GM19023 (cell line): ENCODE measurements at regions not wholly inside any gene's neighbourhood (a gene's known extent, or its start where the extent isn't known, plus 50 kb on each side); places are given as distances from the start of the nearest gene placed in this dataset.
"Not testable (repeated sequence)": the region's sequence is repeated elsewhere in the genome, so short reads cannot be mapped to it uniquely, and the experiment has no call there.

Source experiments
- ATAC-seq: cut with Tn5 transposase; IDR thresholded peaks from one replicate; pipeline ENCODE4 v1.9.1; 2021; ENCODE audit warnings: mild to moderate bottlenecking, moderate library complexity; ENCODE audit not compliant: unreplicated experiment

DNA sequence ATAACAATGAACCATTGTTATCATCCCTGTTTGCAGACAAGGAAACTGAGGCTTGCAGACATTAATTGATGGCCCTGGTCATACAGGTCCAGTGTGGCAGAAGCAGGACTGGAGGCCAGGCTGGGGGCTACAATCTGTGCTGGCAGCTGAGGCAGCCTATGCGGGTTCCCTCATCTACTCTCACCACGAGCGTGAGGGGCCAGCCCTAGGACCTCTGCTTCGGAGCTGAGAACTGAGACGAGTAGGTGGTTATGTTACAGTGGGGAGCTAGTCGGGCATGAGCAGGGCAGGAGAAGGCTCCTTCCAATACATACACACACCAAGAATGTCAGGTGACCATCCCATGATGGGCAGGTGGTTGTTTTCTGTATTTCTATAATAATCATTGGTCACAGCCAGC, 82.2 kb upstream of the ASB18 start:
- no peak for ATAC-seq

DNA sequence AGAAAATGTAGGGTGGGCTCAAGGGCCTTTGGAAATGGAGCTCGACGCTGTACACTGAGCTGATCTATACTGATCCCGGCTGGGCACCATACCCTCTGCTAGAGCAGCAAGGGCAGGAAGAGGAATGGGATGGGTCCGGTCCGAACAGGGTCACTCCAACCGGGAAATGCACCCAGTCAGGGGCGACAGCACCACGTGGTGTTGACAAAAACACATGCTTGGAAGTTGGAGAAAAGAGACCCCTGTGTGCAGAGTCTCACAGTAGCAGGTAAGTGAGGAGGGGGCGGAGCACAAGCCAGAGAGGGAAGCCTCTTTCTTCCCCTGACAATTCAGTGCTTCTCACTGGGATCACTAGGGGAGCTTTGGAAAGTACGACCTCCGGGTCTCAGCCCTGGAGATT, 84.1 kb upstream of the ASB18 start:
- no peak for ATAC-seq

DNA sequence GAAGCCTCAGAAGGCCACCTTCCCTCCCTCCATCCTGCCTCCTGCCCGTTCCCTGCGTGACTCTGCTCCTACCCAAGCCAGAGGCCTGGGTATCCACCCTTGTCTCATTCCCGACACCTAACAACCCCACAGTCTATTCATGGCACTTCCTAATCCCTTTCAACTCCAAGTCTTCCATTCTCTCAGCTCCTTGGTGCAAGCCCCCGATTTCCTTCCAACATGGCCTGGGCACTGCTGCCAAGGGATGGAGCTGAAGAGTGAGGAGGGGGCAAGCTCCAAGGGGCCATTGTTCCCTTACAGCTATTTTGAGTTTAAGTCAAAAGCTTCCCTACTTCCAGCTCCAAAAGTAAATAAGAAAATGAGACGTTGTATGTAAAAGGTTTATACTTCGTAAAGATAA, 84.8 kb upstream of the ASB18 start:
- no peak for ATAC-seq

DNA sequence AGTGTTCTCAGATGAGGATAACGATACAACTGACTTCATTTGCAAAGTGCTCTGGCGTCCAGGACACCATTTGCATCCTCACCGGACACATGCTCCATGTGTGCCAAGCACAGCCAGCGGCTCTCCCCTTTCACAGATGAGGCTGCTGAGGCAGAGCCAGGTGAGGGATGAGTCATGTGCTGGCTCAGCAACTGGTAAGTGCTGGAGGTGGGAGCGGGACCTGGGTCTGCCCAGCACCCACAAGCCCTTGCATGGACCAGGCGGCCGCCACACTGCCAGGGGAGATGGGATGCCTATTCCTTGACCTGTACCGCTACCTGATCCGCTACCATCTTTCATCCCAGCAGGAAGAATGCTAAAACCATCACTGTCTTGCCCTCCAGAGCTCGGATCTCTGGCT, 86.2 kb upstream of the ASB18 start:
- ATAC-seq, result no peak

DNA sequence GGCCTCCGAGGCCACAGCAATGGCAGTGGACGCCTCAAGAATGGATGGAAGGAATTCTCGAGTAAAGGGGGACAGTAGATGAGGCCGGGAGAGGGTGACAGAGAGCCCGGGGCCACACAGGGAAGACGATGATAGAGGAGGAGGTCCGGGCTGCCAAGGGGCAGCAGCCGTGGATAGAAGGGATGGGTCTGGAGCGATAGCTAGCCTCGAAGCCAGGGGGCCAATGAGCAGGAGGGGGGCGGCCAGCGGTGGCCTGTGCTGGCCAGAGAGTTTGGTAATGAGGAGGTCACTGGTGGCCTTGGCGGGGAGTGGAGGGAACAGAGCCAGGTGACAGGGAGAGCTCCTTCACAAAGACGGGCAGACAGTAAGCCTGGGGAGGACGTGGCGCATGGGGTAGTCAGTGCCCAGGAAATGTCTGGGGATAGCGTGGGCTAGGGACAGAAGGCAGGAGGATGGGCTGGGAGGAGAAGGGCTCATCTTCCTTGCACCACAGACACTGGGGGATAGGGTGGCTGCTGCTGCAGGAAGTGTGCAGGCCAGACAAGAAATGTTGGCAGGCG, 87.8 kb upstream of the ASB18 start:
- no peak for ATAC-seq

DNA sequence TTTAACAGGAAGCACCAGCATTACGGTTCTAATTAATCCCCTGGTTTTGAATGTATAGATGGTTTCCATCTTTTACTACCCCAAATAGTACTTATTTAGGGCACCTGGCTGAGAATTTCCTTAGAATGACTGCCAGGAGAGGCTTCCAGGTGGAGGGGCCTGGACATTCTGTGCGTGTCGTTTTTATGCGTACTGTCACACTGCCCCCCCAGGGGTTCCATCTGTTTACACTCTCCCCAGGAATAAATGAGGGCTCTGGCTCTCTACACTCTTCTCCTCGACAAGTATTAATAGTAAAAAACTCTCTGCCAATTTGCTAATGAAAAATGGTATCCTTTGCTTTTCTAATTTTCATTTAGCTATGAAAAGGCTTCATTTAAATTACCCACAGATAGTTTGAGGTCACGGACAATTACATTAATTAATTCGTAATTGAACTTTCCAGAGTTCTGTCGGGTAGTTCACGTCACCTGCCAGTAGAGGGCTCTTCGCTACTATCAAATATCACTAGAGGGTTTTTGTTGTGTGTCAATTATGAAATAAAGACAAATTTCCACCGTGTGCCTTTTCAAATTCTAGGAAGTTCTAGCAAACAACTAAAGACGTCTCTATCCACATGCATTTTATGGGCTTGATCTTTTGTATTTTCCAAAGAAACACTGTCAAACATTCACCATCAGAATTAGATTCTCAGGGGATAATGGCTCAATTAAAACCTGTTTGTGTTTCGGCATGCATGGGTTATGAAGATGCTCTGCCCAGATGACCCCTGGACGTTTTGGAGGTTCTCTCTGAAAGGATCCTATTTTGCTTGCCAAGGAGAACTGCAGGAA, 88.8 kb upstream of the ASB18 start:
- no peak for ATAC-seq

DNA sequence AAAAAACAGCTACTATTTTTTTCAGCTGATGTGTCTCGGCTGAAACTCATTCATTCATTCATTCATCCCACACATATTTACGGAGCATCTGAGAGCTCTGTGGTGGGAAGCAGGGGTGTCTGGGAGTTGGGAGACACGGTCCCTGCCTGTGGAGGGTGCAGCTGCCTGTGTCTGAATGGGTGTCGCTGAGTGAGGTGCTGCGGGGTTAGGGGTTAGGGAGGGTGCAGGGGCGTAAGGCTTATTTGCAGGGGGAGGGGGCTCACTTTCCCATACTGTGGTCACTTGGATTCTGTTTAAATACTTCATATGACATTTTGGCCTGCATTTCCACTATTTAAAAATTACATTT, 89.4 kb upstream of the ASB18 start:
- ATAC-seq, result no peak

DNA sequence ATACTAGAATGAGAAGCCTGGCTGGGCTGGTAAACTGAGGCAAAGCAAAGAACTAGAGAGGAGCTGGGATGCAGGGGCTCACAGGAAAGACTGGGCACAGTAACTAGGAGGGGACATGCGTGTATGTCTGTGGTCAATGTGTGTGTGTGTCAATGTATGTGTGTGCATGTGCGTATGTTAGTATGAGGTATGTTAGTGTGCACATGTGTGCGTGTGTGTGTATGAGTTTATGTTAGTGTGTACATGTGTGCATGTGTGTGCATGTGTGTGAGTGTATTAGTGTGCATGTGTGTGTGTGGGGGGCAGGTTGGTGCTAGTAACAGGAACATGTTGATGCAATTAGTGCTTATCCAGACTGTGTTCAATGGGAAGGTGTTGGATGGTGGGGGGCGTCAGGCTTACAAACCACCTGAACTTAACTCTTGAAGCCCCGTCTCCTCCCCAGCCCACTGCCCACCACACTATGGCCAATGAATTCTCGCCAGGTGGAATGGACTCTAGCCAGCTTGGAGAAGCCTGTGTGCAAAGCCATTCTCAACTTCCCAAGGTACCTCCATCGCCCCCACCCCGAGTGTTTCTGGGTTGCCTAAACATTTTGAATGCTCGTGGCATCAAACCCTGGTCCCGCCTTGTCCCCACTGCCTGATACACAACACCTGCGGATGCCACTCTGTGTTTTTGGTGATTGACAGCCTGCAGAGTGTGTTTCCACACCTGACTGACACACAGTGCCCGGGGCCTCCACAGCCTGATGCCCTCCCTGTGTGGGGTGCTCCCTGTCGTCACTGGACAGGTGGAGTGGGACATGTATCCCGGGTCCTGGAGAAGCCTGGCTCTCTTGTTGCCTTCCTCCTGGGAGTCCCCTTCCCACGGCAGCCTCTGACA, 90.1 kb upstream of the ASB18 start:
- no peak for ATAC-seq

DNA sequence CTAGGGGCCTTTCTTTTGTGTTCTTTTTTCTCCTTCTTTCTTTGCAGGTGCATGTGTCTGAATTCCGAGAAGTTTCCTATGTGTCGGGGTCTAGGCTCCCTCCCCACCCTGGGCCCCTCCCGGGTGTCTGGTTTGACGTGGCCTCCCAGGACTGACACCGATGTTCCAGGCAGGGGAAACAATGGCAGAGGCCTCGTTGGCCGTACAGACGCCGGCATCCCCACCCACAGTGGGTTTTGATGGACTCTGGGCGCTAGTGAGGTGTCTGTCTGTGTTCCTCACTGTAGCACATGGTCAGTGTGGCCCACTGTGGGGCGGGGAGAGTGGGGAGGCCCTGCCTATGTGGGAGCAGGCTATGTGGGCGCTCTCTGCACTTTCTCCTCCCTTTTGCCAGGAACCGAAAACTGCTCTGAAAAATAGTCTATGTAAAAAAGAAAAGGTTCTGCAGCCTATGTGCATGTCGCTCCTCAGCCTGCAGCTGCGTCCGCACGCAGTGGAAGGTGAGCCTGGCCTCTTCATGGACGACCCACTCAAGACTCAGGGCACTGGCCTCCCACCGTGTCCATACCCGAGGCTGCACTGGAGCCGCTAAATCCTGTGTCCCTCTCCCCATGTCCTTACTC, 90.9 kb upstream of the ASB18 start:
- no peak for ATAC-seq

DNA sequence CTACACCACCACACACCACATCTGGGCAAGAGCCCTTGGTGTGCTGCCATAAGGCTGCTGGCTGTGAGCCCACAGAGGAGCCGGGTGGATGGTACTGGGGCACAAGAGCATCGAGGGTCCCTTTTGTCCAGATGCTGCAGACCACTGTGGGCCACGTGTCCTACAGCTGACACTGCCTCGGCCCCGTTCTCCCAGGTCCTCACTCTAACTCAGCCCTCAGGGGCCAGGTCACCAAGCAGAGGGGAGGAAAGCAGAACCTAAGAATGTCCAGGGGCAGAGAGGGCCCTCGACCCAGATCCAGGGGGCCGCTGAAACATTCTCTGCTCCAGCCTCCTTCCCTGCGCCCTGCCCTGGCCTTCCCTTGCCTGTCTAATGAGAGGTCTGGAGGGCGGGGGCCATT, 91.7 kb upstream of the ASB18 start:
- no peak for ATAC-seq

DNA sequence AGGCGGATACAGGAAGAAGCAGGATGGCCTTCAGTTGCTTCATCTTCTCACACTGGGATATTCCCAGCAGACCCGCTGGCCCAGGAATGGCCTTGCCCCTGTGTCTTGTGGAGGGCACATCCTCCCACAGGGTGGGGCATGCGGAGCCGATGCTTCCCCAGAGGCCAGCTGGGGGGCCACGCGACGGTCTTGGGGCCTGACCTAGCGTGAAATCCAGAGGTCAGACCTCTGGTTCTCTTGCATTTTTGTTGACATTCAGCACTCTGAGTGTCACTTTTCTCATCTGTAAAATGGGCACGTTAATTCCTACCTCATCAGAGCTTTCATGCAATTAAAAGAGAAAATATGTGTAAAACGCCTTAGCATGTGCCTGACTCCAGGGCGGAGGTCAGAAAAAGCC, 92.1 kb upstream of the ASB18 start:
- ATAC-seq, result not testable (repeated sequence)

DNA sequence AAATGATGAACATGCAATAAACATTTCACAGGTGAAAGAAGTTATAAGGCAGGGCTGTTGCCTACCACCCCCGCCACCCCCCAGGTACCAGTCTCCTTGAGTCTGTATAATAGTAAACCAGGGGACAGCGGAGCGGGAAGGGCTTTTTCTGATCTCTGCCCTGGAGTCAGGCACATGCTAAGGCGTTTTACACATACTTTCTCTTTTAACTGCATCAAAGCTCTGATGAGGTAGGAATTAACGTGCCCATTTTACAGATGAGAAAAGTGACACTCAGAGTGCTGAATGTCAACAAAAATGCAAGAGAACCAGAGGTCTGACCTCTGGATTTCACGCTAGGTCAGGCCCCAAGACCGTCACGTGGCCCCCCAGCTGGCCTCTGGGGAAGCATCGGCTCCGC, 94.3 kb upstream of the ASB18 start:
- not testable (repeated sequence) for ATAC-seq

DNA sequence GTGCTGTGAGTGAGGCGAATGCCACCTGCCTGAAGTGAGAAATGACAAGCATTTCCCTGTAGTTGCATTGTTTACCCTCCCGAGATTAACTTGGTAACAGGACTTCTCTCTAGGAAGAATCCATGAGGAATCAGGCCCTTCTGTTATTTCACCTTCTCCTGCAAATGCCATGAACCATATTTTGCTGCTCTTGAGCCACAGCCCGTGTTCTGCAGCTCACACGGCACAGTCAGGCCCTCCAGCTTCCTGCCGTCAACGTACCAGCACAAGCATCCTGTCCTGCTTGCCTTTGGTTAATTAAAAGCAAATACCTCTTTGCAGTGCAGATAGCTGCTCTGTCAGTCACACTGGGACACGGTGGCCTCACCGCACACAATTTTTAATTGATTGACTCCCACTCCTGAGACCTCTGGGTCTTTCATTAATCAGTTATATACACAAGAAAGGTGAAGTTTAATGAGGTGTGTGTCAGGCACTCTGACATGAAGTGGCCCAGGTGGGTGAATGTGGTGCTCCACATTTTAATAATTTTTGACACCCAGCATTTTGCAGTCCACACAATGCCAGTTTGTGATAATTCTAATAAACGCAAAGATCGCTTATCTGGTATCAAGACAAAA, 95.3 kb upstream of the ASB18 start:
- no peak for ATAC-seq

DNA sequence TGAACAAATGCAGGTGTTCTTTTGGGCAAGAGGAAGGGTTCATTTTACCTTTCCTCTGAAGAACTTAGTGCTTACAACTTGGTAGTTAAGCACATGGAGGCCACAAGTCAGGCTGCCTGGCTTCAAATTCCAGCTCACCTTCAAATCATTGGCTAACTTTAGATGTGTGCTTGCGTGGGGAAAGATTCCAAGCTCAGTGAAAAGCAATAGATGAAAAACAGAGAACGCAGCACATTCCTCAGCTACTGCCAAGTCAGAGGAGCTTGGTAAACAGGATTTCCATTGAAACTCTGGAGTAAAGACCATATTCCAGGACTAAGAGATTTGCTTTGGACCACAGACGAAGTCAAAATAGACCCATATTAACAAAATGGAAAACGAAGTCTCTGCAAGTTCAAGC, 96.3 kb upstream of the ASB18 start:
- ATAC-seq, result no peak

DNA sequence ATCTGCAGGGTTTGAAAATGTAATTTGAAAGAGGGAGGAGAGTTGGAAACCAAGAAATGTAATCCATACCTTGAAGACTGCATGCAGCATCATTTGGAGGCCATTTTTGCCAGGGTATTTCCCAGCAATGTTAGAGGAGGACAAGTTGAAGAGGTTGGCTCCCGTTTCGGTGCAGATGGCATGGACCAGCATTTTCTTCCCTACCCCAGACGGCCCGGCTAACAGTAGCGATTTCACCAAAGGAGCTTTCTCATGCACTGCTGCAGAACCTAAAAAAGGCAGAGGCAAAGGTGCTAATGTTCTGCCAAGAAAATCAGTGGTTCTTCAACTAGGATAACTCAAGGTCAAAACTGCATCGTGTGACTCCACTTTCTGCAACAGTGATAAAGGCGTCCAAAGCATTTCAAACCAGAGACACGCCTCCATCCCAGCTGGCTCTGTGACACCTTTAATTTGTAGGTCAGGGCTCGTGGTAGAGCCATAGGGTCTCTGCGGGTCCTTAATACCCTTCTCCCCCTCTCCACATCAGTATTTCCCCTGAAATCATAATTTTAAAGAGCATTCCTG, 99.6 kb upstream of the ASB18 start:
- ATAC-seq, result no peak

DNA sequence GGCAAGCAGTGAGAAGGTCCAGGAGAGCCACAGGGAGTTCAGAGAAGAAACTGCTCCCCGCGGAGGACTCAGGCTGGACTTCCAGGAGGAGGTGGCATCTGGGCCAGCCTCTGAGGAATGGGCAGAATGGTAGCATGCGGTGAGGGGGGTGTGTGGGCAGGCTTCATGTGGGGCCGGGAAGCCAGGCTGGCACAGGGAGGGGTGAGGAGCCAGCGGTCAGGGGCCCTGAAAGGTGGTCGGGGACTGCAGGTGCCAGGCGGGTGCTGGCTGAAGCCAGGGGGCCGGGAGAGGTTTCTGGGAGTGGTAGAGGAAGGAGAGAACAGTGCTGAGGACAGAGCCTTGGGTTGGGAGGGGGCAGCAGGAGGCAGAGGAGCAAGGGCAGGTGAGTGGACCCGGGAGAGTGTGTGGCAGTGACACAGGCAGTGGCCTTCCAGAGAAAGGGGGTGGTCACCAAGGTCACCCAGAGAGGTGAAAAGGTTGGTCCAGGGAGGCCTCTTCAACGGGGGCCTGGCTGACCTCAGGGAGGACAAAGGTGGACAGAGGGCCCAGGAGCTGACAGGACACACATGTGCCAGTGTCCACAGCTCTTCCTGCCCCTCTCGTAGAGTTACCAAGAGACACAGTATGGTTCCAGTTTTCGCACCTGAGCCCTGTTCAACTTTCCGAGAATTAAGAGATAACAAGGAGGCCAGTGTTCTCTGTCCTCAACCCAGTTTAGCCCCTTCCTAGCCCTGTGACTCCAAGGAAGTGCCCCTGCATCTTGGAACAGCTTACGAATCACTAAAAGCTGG, 101.2 kb upstream of the ASB18 start:
- no peak for ATAC-seq

DNA sequence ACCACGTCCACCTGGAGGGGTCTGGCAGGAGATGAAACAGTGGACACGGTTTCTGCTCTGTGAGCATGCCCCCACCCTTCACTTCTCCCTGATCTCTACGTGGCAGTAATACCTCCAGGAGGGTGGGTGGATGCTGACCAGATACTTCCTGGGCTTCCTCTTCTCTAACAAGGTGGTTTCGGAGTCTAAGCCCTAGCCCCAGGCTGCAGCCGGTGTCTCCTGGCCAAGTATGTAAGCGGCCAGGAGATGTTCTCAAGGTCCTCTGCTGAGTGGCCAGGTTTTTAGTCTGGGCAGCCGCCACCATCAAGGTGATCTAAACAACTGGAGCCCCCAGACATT, 101.8 kb upstream of the ASB18 start:
- no peak for ATAC-seq

DNA sequence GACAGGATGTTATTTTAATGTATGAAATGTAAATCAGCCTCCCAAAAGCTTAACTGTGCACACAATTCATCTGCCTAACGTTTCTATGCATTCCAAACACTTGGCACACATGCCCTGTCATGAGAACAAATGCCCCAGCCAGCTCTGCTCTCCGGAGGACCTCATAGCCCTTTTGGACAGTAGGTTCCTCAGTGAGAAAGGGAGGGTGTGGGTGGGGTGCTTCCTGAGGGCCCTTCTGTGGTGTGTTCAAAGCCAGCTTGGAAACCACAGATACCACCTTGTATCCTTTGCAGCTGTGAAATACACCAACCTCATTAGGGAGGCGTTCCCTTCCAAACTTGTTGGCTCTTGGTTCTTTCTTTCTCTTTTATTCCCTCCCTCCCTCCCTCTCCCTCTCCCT, 102.2 kb upstream of the ASB18 start:
- ATAC-seq, result no peak

DNA sequence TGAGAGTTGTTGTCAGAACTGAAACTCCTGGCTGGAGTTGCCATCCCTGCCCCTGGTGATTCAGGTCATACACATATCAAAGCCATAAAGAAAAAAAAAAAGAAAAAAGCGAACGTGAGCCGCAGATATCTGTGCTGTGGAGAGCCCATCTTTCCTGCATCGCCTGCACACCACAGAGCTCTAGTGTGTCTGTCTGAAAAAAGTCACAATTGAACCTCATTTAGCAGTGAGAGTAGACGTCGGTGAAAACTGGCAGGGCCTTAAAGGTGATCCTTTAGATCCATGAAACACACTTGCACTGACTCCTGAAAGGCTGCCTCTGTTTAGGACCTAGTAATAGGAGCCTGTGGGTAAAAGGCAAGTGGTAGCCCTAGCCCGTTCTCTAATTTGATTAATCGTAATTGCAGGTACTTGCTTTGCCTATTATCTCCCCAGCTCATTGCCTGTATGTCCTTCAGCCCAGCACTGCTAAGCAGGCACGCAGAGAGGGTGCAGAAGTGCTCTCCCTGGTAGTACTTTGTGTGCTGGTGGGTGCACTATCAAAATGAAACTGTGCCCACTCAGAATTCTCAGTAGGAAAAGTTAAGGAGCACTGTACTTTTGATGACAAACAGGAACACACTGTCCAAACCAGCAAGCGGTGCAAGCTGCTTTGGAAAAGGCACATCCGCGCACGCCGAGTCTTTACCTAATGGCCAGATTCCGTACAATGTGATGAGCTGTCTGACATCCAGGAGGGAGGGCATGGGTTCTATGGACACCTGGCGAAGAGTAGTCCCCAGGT, 103.5 kb upstream of the ASB18 start:
- ATAC-seq, result no peak
